SK-N-SH (cell line): ENCODE measurements at regions not wholly inside any gene's neighbourhood (a gene's known extent, or its start where the extent isn't known, plus 50 kb on each side); places are given as distances from the start of the nearest gene placed in this dataset.
A peak's percentile ranks its signal among the peaks of the same experiment; 100 is the strongest.

ENCODE experiments used
- CTCF ChIA-PET: fragments of 300-600, 350-600 bp; formaldehyde crosslinking; extraction: SDS; loops from one replicate; lab custom pipeline; 2021; lab: Yijun Ruan, JAX
- POLR2A ChIA-PET: fragments of 350-600 bp; sonication (Branson Sonifier 250); formaldehyde crosslinking; extraction: SDS; loops from one replicate; lab custom pipeline; 2020; ENCODE audit warnings: antibody characterized with exemption, inconsistent platforms; lab: Yijun Ruan, JAX
- DNase-seq: peaks from one replicate; pipeline ENCODE4 v3.0.0; 2012
- H2AFZ ChIP-seq: fragments of 200-600 bp; sonication (generic); 2 replicates; pipeline ENCODE4 v1.8.1; 2016; ENCODE audit warnings: antibody characterized with exemption, mild to moderate bottlenecking, low read depth
- H3F3A ChIP-seq: fragments of 200-600 bp; sonication (generic); replicated peaks from 2 replicates; pipeline ENCODE3; 2016; ENCODE audit warnings: antibody characterized with exemption, mild to moderate bottlenecking; ENCODE audit not compliant: insufficient read depth
- H3K27ac ChIP-seq, 2 experiments: fragments of 200-500 bp in 1 of 2; fragments of 200-600 bp in 1 of 2; sonication (Bioruptor generic) in 1 of 2; sonication (generic), shearing (Covaris generic) in 1 of 2; 2 replicates each; pipeline versions ENCODE4 v1.5.1 to v1.6.1; 2014 to 2016; ENCODE audit warnings: low read depth in 2 of 2, inconsistent platforms in 1 of 2, low read length in 1 of 2, mild to moderate bottlenecking in 1 of 2, mixed read lengths in 1 of 2
- H3K27me3 ChIP-seq: fragments of 200-600 bp; sonication (generic), shearing (Covaris generic); 2 replicates; pipeline ENCODE4 v1.6.1; 2016; ENCODE audit warnings: mixed run types; ENCODE audit not compliant: insufficient read depth
- H3K36me3 ChIP-seq, 2 experiments: fragments of 200-500 bp in 1 of 2; fragments of 200-600 bp in 1 of 2; sonication (Bioruptor generic) in 1 of 2; sonication (generic) in 1 of 2; replicated peaks in 1 of 2; 2 replicates each; pipeline versions ENCODE3 to v1.5.1; 2014 to 2016; ENCODE audit warnings: low read length in 1 of 2, mild to moderate bottlenecking in 1 of 2; ENCODE audit not compliant: insufficient read depth in 2 of 2, control insufficient read depth in 1 of 2
- H3K4me1 ChIP-seq, 2 experiments: fragments of 200-500 bp in 1 of 2; fragments of 200-600 bp in 1 of 2; sonication (Bioruptor generic) in 1 of 2; sonication (generic), shearing (Covaris generic) in 1 of 2; 2 replicates each; pipeline versions ENCODE4 v1.5.1 to v1.6.1; 2014 to 2016; ENCODE audit warnings: low read depth in 1 of 2, low read length in 1 of 2, mixed run types in 1 of 2; ENCODE audit not compliant: insufficient read depth in 2 of 2, control insufficient read depth in 1 of 2
- H3K4me2 ChIP-seq: fragments of 200-600 bp; sonication (generic), shearing (Covaris generic); 2 replicates; pipeline ENCODE4 v1.6.1; 2017; ENCODE audit warnings: mixed run types
- H3K4me3 ChIP-seq, 2 experiments: fragments of 200-500 bp in 1 of 2; fragments of 200-600 bp in 1 of 2; sonication (Bioruptor generic) in 1 of 2; sonication (generic), shearing (Covaris generic) in 1 of 2; 2 replicates each; pipeline versions ENCODE4 v1.5.1 to v1.8.1; 2014 to 2016; ENCODE audit warnings: low read depth in 2 of 2, inconsistent platforms in 1 of 2, low read length in 1 of 2, mild to moderate bottlenecking in 1 of 2, mixed read lengths in 1 of 2, moderate library complexity in 1 of 2
- H3K79me2 ChIP-seq: fragments of 200-600 bp; sonication (generic); 2 replicates; pipeline ENCODE4 v1.8.1; 2017; ENCODE audit warnings: mild to moderate bottlenecking; ENCODE audit not compliant: insufficient read depth
- H3K9ac ChIP-seq: fragments of 200-600 bp; sonication (generic); 2 replicates; pipeline ENCODE4 v1.6.1; 2017; ENCODE audit warnings: mixed run types
- H3K9me2 ChIP-seq: fragments of 200-600 bp; sonication (generic); 2 replicates; pipeline ENCODE4 v1.6.1; 2017; ENCODE audit warnings: mixed run types
- H3K9me3 ChIP-seq: fragments of 200-600 bp; sonication (generic); 2 replicates; pipeline ENCODE4 v1.6.1; 2017; ENCODE audit warnings: mixed run types, mild to moderate bottlenecking, moderate library complexity
- H4K20me1 ChIP-seq: fragments of 200-600 bp; sonication (generic); 2 replicates; pipeline ENCODE4 v1.6.1; 2017; ENCODE audit warnings: mild to moderate bottlenecking, mixed run types; ENCODE audit not compliant: insufficient read depth
- FOXJ3 ChIP-seq: sonication (generic); formaldehyde crosslinking; IDR thresholded peaks from 2 replicates; pipeline ENCODE4 v1.5.1; 2020; ENCODE audit warnings: mild to moderate bottlenecking, missing genetic modification reagents
- JUND ChIP-seq: IDR thresholded peaks from 2 replicates; pipeline ENCODE4 v1.4.0; 2012
- MAX ChIP-seq: IDR thresholded peaks from 2 replicates; pipeline ENCODE4 v1.4.0; 2012; ENCODE audit warnings: low read depth
- RXRA ChIP-seq: IDR thresholded peaks from 2 replicates; pipeline ENCODE4 v1.4.0; 2012; ENCODE audit warnings: low read depth, mild to moderate bottlenecking, borderline replicate concordance
- TCF12 ChIP-seq: IDR thresholded peaks from 2 replicates; pipeline ENCODE4 v1.4.0; 2012
- USF1 ChIP-seq: IDR thresholded peaks from 2 replicates; pipeline ENCODE4 v1.4.0; 2012; ENCODE audit warnings: low read depth, borderline replicate concordance
- YY1 ChIP-seq: IDR thresholded peaks from 2 replicates; pipeline ENCODE4 v1.4.0; 2012; ENCODE audit warnings: low read depth, mild to moderate bottlenecking
- WGBS: methylation state at CpG from one replicate; pipeline ENCODE4 v1.1.6; 2017; ENCODE audit warnings: low lambda C conversion rate; 5-methylcytosine and 5-hydroxymethylcytosine counted together

DNA sequence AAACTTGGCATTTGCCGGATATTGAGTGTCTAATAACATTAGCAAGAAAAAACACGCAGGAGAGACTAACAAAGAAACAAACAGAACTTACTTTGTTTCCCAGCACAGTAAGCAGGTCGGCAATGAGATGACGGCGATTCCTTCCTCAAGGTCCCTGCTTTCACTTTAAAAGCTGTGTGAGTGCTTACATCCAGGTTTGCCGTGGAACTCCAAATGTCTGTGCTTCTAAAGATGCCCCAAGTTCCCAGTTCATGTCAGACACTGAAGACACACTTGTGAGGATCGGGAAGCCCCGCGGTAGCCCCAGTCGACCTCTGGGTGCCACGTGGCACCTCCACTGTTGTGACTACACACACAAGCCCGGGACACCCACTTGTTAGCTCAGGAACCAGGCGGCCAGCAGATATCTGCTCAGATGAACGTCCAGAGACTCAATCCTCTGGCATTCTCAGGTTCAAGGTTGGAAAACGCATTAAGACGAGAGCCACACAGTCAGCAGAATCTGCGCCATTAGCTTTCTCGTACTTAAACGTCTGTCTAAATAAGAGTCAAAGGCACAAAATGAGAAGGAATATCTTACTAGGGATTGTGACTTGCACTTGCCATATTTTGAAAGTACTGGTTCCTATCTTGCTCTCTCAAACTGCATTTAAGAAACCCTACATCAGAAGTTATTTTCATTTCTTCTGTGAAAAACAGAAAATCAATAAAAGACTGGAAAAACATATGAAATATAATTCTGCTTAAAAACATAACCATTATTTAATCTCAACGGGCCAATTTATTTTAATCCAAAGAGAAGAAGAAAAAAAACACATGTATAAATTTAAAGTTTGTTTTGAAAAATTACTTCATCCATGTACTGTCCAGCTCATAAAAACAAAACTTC, 207.6 kb upstream of the KLF14 start:
- TF ChIP-seq RXRA, result no peak
- 0 out of 2 replicates have a peak, but pooled peaks have one; percentile 11 for TF ChIP-seq YY1
- peak; percentile 79 for TF ChIP-seq MAX
- no peak for DNase-seq
- CTCF ChIA-PET, result interaction anchor here (0.9 to 3.0 kb wide), 2 partner anchors 45 to 98 kb away, joined by 3 to 22 read pairs; no protein-coding TSS in a partner anchor
- H3K36me3 ChIP-seq, result peaks cover 36 to 39% of the 10 kb centered on the region in 2 experiments
- WGBS, result 48% methylated on average over 19 of the region's 20 CpGs
- H3K9ac ChIP-seq, result peak overlapping the region; percentile 68
- peak overlapping the region; percentile 42 for H3K4me3 ChIP-seq
- no peaks in the 10 kb centered on the region for H3K9me3 ChIP-seq
- H4K20me1 ChIP-seq, result peaks cover 5% of the 10 kb centered on the region; the same call in 1 of the 2 replicates
- peaks cover 31% of the 10 kb centered on the region for H3F3A ChIP-seq
- H3K27me3 ChIP-seq, result no peaks in the 10 kb centered on the region
- no peaks in the 10 kb centered on the region for H3K9me2 ChIP-seq
- no peak overlapping the region for H2AFZ ChIP-seq
- H3K79me2 ChIP-seq, result peaks cover 100% of the 10 kb centered on the region
- H3K27ac ChIP-seq, result peak overlapping the region; percentile 52 to 72; a peak in 3 of 4 replicates
- H3K4me1 ChIP-seq, result peaks cover 2 to 45% of the 10 kb centered on the region in 2 experiments
- POLR2A ChIA-PET, result no interaction called here
- peak overlapping the region; percentile 44 for H3K4me2 ChIP-seq

DNA sequence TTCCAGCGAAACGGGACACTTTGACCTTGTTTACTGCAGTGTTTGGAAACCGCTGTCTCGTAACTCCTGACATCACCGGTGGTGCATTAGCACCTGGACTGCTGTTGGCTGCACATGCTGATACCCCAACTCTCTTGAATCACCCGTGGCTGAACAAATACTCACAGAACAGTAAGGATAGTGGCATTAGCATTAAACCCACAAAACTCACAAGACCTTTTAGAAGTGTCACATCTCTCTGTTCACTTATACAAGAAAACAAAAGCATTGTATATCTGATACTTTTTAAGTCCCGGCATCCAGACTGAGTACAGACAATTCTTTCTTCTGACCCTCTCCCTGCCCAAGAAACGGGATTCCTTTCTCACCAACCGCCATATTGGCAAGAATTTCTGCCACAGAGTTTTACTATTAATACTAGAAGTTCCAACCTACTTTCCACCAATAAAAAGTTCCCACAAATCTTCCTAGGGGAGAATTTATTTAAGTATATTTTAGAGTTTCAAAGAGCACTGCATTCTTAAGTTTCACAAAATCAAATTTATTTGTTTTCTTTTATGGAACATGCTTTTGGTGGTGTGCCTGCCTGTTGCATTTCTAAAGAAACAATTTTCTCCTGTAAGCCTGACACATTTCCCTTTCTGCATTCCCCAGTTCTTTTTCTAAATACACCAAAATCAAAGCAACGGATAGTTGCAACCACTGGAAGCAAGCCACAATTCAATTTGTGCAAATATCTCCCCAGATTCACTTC, 208.4 kb upstream of the KLF14 start:
- H3K4me2 ChIP-seq, result peak overlapping the region; percentile 44
- no peaks in the 10 kb centered on the region for H3K9me2 ChIP-seq
- peaks cover 100% of the 10 kb centered on the region for H3K79me2 ChIP-seq
- H3K4me1 ChIP-seq, result peaks cover 2 to 45% of the 10 kb centered on the region in 2 experiments
- CTCF ChIA-PET, result interaction anchor here (3.0 kb wide), 1 partner anchor 46 kb away, joined by 22 read pairs; no protein-coding TSS in a partner anchor
- whole genome bisulfite sequencing, result 81% methylated on average over 10 of the region's 10 CpGs
- TF ChIP-seq YY1, result 0 out of 2 replicates have a peak, but pooled peaks have one; percentile 11
- TF ChIP-seq TCF12, result no peak
- no peaks in the 10 kb centered on the region for H3K27me3 ChIP-seq
- POLR2A ChIA-PET, result no interaction called here
- DNase-seq, result no peak
- peak overlapping the region; percentile 68; the same call in 1 of the 2 replicates for H3K9ac ChIP-seq
- H3K9me3 ChIP-seq, result no peaks in the 10 kb centered on the region
- H3F3A ChIP-seq, result peaks cover 31% of the 10 kb centered on the region
- H3K4me3 ChIP-seq, result no peak overlapping the region; a peak in 1 of 4 replicates
- H2AFZ ChIP-seq, result no peak overlapping the region
- peak overlapping the region; percentile 17 to 72; a peak in 3 of 4 replicates for H3K27ac ChIP-seq
- H3K36me3 ChIP-seq, result peaks cover 39% of the 10 kb centered on the region in 2 experiments
- no peaks in the 10 kb centered on the region; the same call in 1 of the 2 replicates for H4K20me1 ChIP-seq

DNA sequence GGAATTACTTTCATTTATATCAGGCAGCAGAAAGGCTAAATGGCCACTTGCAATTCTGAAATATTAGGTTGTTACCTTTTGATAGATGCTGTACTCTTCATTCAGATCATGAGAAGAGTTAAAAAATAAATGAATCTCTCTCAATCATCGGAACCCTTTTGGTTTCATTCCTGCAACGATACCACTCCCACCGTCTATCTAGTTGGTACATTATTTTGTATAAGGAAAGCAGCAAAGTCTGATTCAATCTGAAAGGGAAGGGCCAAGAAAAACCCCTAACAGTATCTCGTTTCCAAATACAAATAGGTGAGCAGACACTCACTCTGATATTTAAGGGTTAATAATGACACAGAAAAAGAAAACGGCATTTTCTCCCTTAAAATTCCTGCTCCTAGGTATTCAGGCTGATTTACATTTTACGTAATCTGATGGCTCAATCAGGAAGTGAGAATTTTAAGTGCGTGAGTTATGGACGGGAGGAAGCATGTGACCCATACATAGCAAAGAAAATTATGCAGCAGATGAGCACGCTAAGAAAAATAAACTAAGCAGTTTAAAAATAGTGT, 209.4 kb upstream of the KLF14 start:
- Histone ChIP-seq H2AFZ (no peak overlapping the region), H3K27me3 (no peaks in the 10 kb centered on the region), H3K4me3 (no peak overlapping the region; a peak in 1 of 4 replicates), H3K9ac (peak overlapping the region; percentile 27; the same call in 1 of the 2 replicates), H3K4me1 (peaks cover 2 to 43% of the 10 kb centered on the region in 2 experiments), H3K9me3 (no peaks in the 10 kb centered on the region), H3K27ac (peak overlapping the region; percentile 50 to 72; a peak in 3 of 4 replicates), H3K79me2 (peaks cover 100% of the 10 kb centered on the region), H3K36me3 (peaks cover 37 to 39% of the 10 kb centered on the region in 2 experiments), H3F3A (peaks cover 31% of the 10 kb centered on the region), H3K4me2 (peak overlapping the region; percentile 44), H4K20me1 (no peaks in the 10 kb centered on the region; the same call in 1 of the 2 replicates), H3K9me2 (no peaks in the 10 kb centered on the region)
- DNase-seq, result no peak
- CTCF ChIA-PET, result interaction anchor here (1.2 kb wide), 1 partner anchor 97 kb away, joined by 4 read pairs; no protein-coding TSS in a partner anchor
- TF ChIP-seq JUND (no peak), FOXJ3 (no peak), USF1 (peak; percentile 43; the same call in 1 of the 2 replicates), YY1 (no peak), TCF12 (no peak; the same call in 1 of the 2 replicates)
- WGBS, result 47% methylated on average over 9 of the region's 9 CpGs
- POLR2A ChIA-PET, result no interaction called here
